Smooth muscle cell (in vitro differentiated cells): ENCODE measurements at regions not wholly inside any gene's neighbourhood (a gene's known extent, or its start where the extent isn't known, plus 50 kb on each side); places are given as distances from the start of the nearest gene placed in this dataset.

Experiments used
- DNase-seq: peaks from one replicate; lab custom pipeline; 2025; ENCODE audit not compliant: unreplicated experiment; lab: John Stamatoyannopoulos, UW
- H2AFZ ChIP-seq: fragments of 200-600 bp; sonication (generic); 2 replicates; pipeline ENCODE4 v1.6.0; 2016; ENCODE audit warnings: antibody characterized with exemption, low read depth, mild to moderate bottlenecking
- H3F3A ChIP-seq: fragments of 200-600 bp; sonication (generic); 2 replicates; pipeline ENCODE4 v1.6.0; 2017; ENCODE audit warnings: antibody characterized with exemption, low read depth
- H3K27ac ChIP-seq: fragments of 200-600 bp; sonication (generic); 2 replicates; pipeline ENCODE4 v1.5.1; 2016; ENCODE audit warnings: low read depth, mild to moderate bottlenecking
- H3K27me3 ChIP-seq: fragments of 200-600 bp; sonication (generic); 2 replicates; pipeline ENCODE4 v1.6.1; 2016; ENCODE audit warnings: low read depth, mild to moderate bottlenecking
- H3K36me3 ChIP-seq: fragments of 200-600 bp; sonication (generic); 2 replicates; pipeline ENCODE4 v1.5.1; 2016; ENCODE audit warnings: low read depth
- H3K4me1 ChIP-seq: fragments of 200-600 bp; sonication (generic); 2 replicates; pipeline ENCODE4 v1.5.1; 2016; ENCODE audit warnings: low read depth
- H3K4me2 ChIP-seq: fragments of 200-600 bp; sonication (generic); 2 replicates; pipeline ENCODE4 v1.6.0; 2016; ENCODE audit warnings: mild to moderate bottlenecking
- H3K4me3 ChIP-seq: fragments of 200-600 bp; sonication (generic); 2 replicates; pipeline ENCODE4 v1.5.1; 2016; ENCODE audit warnings: mild to moderate bottlenecking
- H3K79me2 ChIP-seq: fragments of 200-600 bp; sonication (generic); 2 replicates; pipeline ENCODE4 v1.6.0; 2016; ENCODE audit warnings: low read depth, mild to moderate bottlenecking
- H3K9ac ChIP-seq: fragments of 200-600 bp; sonication (generic); 2 replicates; pipeline ENCODE4 v1.6.0; 2016; ENCODE audit warnings: low read depth
- H3K9me3 ChIP-seq: fragments of 200-600 bp; sonication (generic); replicated peaks from 2 replicates; pipeline ENCODE4 v1.5.1; 2016; ENCODE audit warnings: low read depth
- H4K20me1 ChIP-seq: fragments of 200-600 bp; sonication (generic); 2 replicates; pipeline ENCODE4 v1.6.0; 2016; ENCODE audit warnings: low read depth
- CTCF ChIP-seq: fragments of 200-600 bp; sonication (generic); IDR thresholded peaks from 2 replicates; pipeline ENCODE4 v1.5.1; 2017; ENCODE audit warnings: borderline replicate concordance, mild to moderate bottlenecking, antibody characterized with exemption; ENCODE audit not compliant: insufficient read depth, poor library complexity, severe bottlenecking
- WGBS: methylation state at CpG from one replicate; pipeline ENCODE4 v1.1.7; 2016; ENCODE audit warnings: low lambda C conversion rate; 5-methylcytosine and 5-hydroxymethylcytosine counted together

- no peaks in the 10 kb centered on the region for H3K36me3 ChIP-seq
- WGBS = 17% methylated on average over 2 of the region's 2 CpGs
- H2AFZ ChIP-seq = no peak overlapping the region
- no peak overlapping the region for H3K27ac ChIP-seq
- H3K79me2 ChIP-seq = no peaks in the 10 kb centered on the region
- no peak overlapping the region for H3K4me2 ChIP-seq
- H3K9me3 ChIP-seq = no peaks in the 10 kb centered on the region
- H3K4me1 ChIP-seq = no peaks in the 10 kb centered on the region
- DNase-seq = no peak
- H4K20me1 ChIP-seq = no peaks in the 10 kb centered on the region
- no peak for TF ChIP-seq CTCF
- no peaks in the 10 kb centered on the region for H3K27me3 ChIP-seq
- no peaks in the 10 kb centered on the region for H3F3A ChIP-seq
- H3K9ac ChIP-seq = no peak overlapping the region
- no peak overlapping the region for H3K4me3 ChIP-seq
These were observed 516.5 kb downstream of the FGF9 start for GRCh38 chr13:22187329-22187728.

GRCh38 chr13:22189176-22190048, 518.5 kb downstream of the FGF9 start:
- Histone ChIP-seq H3K27ac (no peak overlapping the region), H3K4me2 (no peak overlapping the region), H3K9me3 (no peaks in the 10 kb centered on the region), H3K4me1 (no peaks in the 10 kb centered on the region), H2AFZ (no peak overlapping the region), H3K79me2 (no peaks in the 10 kb centered on the region), H4K20me1 (no peaks in the 10 kb centered on the region), H3K27me3 (no peaks in the 10 kb centered on the region), H3K36me3 (no peaks in the 10 kb centered on the region), H3K9ac (no peak overlapping the region), H3K4me3 (no peak overlapping the region), H3F3A (no peaks in the 10 kb centered on the region)
- no peak for TF ChIP-seq CTCF
- WGBS = 79% methylated on average over 8 of the region's 8 CpGs
- DNase-seq = no peak

- Histone ChIP-seq H4K20me1 (no peaks in the 10 kb centered on the region), H3K79me2 (no peaks in the 10 kb centered on the region), H3K27me3 (no peaks in the 10 kb centered on the region), H3K27ac (no peak overlapping the region), H3K4me1 (peaks cover under 1% of the 10 kb centered on the region), H3K9me3 (no peaks in the 10 kb centered on the region), H3K9ac (no peak overlapping the region), H3K4me3 (no peak overlapping the region), H2AFZ (no peak overlapping the region), H3K36me3 (no peaks in the 10 kb centered on the region), H3K4me2 (no peak overlapping the region), H3F3A (peaks cover 6% of the 10 kb centered on the region)
- DNase-seq = no peak
- no peak for TF ChIP-seq CTCF
- 83% methylated on average over 2 of the region's 2 CpGs for WGBS
These were observed 522.2 kb downstream of the FGF9 start for GRCh38 chr13:22193070-22193469.
